SKM-1 treated with dmso at 0.1 percent for 144 hours (cell line): ENCODE measurements at regions not wholly inside any gene's neighbourhood (a gene's known extent, or its start where the extent isn't known, plus 50 kb on each side); places are given as distances from the start of the nearest gene placed in this dataset.
"Not testable (repeated sequence)": the region's sequence is repeated elsewhere in the genome, so short reads cannot be mapped to it uniquely, and the experiment has no call there.

Experiments used
- DNase-seq: peaks from one replicate; lab custom pipeline; 2025; ENCODE audit not compliant: unreplicated experiment; lab: John Stamatoyannopoulos, UW

DNA sequence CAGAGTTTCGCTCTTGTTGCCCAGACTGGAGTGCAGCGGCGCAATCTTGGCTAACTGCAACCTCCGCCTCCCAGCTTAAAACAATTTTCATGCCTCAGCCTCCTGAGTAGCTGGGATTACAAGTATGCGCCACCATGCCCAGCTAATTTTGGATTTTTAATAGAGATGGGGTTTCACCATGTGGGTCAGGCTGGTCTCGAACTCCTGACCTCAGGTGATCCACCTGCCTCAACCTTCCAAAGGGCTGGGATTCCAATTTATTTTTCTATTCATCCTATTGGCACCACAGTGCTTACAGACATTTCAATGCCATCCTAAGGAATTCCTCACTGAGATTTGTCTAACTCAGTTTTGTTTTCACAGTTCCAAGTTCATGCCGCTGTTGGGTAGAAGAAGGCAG is 98.3 kb upstream of the EGLN3 start:
- not testable (repeated sequence) for DNase-seq

DNA sequence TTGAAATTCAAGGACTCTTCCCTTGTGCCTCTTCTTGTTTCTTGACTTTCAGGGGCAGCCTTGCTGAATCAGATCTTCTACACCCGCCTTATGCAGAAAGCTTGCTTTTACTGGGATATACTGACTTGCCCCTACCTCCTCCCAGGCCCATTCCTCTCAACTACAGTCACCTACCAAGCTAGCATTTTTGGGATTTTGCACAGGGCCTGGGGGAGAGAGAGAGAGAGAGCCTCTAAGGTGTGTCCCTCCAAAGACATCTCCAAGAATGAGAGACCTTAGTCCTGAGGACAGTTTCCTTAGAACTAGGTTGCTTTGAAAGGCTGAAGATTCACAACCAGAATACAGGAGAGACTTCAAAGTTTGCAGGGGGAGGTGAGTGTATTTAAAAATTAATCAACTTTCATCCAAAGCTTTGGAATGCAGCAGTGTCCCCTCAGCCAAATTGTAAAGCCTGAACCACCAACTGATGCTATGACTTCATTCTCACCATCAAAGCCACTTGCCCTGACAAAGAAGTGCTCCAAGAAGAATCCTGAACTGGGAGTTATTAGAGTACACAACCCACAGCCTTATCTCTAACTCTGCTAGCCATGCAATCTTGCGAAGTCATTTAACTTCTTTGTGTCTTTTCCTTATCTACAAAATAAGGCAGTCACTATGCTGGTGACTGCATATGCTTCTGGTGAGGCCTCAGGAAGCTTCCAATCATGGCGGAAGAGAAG is 96.1 kb upstream of the EGLN3 start:
- DNase-seq = no peak

DNA sequence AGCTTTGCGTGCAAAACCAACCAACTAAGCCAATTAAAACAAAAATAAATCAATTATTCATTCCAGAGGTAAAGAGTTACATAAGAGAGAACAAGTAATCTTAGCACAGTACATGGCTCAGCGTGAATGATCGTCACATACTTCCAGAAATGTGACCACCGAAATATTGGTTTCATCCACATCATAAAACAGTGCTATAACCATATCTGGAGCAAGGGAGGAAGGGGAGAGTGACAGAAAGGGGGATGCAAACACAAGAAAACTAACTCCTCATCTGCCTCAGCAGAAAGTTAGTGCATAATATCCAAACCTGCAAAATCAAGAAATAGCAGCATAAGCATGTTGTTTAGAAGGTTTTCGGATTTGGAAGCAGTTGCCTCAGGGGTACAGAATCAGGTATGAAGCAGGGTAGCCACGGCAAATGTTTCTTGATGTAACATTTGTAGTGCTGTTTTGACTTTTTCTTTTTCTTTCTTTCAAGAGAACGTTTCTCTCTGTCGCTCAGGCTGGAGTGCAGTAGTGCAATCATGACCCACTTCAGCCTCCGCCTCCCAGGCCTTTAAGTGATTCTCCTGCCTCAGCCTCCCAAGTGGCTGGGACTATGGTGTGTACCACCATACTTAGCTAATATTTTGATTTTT is 93.9 kb upstream of the EGLN3 start:
- DNase-seq = no peak

DNA sequence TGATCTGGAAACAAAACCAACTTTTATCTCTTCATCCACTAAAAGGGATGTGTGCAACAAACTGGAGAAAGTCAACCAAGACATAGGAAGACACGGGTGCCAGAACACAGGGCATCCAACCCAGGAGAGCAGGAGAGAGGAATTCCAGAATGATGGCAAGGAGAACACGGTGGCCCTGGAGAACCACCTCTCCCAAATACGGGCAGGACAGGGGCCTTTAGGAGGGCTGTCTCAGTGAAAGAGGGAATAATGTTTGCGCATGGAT is 93.4 kb upstream of the EGLN3 start:
- no peak for DNase-seq

DNA sequence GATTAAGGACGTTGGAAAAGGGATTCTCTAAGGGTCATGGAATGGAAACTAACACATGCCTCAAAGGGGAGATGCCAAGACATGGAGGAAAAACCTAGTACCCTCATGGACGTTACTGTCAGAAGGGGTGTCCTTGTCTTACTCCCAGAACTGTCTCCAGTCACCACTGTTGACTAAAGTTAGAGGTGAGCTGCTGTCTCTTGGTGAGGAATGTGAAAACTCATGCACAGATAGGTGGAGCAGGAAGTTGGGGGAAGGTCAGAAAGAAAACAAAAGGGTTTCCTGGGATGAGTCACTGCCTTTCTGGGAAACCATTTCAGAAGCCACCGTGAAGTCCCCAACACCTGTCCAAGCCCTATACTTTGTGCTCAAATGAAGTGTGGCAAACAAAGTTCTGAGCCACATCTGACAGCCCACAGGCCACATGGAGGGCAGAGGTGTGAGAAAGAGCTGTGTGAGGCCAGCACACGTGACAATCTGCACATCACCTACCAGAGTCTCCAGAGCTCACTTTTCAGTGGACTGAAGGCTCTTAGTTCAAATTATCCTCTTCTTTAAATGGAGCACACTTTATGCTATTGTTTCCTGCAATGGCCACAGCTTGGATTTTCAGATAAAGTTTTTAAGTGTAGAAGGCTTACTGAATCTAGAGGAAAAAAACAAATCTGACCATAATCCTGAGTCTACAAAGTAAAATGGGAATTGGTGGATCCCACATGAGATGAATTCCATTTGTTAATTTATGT is 92.9 kb upstream of the EGLN3 start:
- no peak for DNase-seq

DNA sequence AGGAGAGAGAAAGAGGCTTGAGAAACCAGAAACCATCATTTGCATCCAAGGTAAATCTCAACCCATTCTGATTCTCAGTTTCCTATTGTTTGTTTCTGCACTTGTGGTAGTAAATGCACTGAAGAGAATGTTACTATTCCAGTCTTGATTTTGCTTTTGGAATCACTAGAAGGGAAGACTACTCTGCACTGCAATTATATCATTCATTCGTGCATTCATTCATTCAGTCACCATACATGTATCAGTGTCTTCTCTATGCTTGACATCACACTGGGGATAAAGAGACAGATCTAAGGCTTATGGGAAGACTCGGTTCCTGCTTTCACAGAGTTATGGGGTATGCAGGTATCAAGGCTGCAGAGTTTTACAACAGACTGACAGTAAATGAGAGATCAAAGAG is 90.3 kb upstream of the EGLN3 start:
- no peak for DNase-seq

DNA sequence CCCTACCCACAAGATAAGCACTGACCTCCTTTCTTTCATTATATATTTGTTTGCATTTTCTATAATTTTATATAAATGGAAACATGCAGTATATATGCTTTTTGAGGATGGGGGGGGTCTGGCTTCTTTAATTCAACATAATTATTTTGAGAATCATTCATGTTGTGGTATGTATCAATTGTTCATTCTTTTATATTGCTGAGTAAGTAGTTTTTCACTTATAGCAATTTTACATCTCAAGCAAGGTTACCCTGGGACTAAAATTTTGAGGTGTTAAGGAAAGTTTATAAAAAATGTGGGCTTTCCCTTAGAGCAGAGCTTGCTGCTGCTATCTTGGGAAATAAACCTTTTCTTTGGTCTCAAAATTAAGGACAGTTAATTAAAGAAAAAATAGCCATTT is 89.9 kb upstream of the EGLN3 start:
- DNase-seq = no peak

DNA sequence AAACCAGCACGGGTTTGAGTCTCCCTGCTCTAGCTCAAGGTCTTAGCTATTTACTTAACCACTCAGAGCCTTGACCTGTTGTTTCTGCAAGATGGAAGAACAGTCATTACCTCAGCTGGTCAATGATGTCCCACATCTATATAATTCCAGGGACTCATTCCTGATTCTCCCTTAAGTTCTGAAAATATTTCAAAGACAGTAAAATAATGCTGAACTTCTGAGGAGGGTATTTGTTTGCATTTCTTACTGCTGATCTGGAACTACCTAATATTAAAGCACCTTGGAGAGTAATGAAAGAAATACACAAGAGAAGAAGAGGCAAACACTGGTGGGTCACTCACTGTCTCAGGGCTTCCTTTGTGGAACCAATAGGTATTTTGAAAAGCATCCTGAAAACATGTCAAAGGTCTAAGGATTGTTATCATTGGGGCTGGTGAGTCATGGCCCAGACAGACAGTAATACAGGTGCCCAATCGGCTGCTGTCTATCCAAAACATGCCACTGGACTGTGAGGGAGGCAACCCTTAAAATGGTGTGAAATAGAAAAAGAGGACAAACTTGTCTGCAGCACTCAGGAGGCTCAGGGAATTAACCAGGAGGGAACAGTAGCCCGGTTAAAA is 88.7 kb upstream of the EGLN3 start:
- no peak for DNase-seq

DNA sequence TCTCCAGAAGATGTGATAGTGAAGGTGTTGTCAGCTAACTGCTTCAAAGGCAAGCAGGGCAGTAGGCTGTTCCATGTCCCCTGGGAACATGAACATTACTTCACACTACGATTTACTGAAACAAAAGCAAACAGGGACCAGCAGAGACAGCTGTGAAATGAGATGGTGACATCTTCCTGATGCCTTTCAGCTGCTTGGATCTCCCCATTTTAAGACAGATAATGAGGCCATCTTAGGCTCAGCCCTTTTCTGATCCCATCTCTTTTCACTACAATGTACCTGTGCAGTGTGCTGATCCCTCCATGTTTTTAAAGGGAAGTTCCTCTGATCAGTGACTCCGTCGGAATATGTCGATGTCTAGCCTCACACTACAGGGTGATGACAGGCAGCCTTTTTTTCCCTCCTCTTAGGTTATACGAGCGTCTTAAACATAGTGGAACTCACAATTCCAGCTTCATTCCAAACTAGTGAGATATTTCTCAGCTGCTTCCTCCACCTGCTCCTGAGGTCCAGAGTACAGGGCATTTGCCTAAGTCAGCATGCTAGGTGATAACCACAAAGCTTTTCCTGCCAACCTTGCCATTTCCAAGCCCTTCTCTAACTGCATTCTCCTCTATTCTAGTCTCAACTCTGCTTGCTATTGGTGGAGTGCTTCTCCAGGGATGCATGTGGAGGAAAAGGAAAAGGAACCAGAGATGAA is 87.6 kb upstream of the EGLN3 start:
- no peak for DNase-seq

DNA sequence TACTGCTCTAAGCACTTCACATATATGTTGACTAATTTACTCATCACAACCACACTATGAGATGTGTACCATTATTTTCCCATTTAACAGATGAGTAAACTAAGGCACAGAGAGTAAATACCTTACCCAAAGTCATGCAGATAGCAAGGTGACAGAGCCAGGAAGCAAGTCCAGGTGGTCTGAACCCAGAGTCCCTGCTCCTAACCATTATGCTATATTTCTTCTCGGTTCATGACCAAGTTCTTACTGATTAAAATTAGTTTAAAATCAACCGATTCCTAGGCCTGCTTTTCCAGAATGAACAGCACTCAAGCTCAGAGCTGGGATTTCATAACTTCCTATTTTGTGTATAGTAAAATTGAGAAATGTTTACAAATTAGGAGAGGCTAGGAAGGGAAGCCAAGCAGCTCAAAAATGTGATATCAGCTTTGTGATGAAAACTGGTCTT is 85.5 kb upstream of the EGLN3 start:
- DNase-seq = no peak

DNA sequence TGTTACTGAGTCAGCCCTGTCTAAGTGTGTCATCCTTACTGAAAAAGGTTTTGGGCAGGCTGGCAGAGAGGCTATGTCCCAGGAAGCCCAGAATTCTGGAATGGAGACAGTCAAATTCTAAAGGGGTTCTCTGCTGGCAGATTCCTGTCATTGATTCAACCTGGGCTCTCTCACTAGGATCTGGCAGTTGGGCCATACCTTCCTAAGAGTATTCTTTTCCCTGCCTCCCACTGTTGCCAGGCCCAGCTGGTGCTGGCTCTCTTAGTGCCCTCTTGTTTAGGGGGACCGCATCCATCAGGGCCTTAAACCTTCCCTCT is 85.0 kb upstream of the EGLN3 start:
- DNase-seq = no peak

DNA sequence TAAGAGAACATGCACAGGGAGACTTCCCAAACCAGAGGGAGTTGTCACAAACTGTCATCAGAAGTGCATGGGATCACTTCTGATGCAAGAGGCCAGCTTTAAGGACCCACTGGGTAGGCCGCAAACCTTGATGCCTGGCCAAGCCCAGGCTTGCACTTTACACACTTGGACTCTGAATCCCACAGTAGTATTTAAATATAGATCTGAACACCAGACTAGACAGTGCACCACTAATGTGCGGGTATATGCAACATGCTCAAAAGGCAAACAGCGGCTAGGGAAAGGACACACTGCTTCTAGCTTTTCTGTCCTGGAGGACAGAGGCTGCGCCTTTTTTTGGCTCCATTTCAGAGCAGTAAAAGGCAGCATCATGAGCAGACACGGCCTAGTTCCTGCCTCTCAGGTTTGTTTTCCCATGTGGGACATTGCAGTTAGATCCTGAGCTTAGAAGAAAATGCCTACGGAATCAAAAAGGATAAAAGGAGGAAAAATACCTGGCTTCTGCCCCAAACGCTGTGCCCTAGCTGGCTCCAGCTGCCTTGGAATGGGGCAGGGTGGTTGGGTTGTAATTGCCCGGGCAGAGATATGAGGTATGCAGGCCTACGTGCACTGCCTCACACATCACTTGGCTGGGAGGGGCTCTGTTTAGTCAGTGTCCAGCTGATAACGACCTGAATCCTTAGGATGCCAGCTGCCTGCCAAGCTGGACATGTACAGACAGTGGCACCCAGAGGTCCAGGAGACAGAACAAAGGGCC is 84.5 kb upstream of the EGLN3 start:
- DNase-seq = no peak

DNA sequence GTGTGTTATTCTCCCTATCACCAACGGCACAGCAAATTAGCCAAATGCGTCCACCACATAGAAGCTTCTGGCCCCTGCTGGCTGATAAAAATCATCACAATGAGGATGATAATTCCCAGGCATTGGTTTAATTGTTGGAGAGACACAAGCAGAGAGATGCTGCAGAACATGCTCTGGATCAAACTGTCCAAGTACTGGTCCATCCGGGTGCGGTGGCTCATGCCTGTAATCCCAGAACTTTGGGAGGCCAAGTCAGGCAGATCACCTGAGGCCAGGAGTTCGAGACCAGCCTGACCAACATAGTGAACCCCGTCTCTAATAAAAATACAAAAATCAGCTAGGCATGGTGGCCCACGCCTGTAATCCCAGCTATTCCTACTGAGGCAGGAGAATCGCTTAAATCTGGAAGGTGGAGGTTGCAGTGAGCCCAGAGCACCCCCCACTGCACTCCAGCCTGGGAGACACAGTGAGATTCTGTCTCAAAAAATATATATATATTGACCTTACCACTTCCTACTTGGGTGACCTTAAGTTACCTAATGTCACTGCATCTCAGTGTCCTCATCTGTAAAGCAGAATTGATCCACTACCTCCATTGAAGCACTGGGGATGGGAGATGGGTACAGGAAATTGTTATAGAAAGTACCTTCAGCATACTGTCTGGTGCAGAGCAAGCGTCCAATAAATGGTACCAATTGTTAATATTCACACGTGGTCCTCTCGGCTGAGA is 83.7 kb upstream of the EGLN3 start:
- DNase-seq = no peak

DNA sequence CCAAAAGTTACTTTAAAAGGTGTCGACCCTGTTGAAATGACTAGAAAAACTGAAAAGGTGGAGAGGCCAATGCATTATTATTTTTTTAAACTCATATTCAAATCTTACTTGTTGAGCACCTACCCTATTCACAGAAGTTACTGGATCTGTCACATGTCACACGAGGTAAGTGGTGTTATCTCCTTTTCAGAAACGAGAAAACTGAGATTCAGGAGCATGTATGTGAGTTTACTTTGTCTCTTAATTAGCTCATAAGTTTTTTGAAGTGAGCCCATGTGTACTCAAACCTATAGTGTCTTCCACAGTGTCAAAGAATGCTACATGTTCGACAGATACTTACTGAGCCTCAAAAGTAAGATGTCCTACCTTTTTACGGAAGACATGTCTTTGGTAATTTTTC is 81.8 kb upstream of the EGLN3 start:
- DNase-seq = no peak

DNA sequence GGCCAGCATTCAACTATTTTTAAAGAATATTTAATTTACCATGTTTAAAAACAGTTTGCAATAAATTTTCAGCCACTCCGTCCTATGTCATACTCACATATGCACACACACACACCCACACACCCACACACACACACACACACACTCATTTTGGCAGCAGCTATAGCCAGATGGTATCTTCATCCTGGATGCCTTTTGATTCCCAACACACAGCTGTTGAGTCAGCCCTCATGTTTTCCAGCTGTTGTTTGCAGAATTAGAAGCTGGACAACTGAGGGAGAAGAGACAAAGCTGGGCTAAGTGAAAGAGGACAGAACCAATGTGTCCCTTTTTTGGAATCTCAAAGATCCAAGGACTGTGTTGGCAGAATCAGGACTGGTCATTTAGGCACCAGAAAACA is 80.0 kb upstream of the EGLN3 start:
- DNase-seq = no peak

DNA sequence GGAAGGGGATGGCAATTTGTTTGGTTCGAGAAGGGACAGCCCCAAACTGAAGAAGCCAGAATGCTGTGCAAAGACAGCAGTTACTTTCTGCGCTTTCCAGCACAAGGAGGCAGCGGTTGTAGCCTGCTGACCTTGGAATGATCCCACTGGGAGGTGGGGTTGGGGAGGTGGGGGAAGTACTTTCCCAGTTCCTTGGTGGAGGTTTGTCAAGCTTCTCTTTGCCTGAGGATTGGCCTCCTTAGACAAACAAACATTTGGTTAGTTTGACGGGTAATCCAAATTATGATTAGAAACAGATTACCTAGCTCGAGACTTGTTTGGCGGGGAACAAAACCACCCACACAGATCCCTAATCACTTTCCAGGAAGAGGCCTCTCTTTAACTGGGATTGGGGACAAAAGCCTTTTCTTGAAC is 79.1 kb upstream of the EGLN3 start:
- DNase-seq = no peak

DNA sequence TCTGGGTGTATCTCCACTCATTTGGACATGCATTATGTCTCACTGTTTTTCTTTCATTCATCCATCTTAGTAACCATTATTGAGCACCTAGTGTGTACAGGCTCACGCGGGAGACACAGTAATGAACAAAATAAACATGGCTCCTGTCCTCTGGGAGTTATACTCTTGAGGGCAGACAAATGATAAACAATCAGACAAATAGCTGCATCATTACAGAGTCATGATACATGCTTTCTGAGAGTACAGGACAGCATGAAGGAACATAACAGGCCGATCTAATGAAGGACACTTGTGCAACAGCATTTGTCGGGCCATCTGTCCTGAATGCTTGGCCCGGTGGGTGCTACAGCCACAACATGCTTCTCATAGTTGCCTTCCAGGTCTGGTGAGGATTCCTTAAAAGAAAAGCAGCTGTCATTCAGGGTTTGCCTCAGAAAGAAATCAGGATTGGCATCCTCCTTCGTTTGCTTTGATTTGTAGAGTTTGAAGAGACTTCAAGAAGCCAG is 77.2 kb upstream of the EGLN3 start:
- DNase-seq = no peak

DNA sequence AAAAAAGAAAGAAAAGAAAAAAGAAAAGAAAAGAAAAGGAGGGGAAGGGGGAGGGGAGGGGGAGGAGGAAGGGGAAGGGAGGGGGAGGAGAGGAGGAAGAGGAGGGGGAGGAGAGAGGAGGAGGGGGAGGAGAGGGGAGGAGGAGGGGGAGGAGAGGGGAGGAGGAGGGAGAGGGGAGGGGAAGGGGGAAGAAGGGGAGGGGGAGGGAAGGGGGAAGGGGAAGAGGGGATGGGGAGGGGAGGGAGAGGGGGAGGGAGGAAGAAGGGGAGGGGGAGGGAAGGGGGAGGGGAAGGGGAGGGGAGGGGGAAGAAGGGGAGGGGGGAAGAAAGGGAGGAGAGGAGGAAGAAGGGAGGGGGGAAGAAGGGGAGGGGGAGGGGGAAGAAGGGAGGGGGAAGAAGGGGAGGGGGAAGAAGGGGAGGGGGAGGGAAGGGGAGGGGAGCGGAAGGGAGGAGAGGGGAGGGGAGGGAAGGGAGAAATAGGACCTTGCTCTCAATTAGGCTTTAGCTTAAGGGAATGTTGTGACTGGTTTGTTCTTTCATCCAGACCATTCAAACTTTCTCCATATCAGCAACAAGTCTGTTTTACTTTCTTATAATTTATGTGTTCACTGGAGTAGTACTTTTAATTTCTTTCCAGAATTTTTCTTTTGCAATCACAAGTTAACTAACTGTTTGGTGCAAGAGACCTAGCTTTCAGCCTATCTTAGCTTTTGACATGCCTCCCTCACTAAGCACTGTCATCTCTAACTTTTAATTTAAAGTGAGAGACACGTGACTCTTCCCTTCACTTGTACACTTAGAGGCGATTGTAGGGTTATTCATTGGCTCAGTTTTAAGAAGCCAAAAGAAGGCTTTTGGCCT is 76.5 kb upstream of the EGLN3 start:
- no peak for DNase-seq
